Muscle of leg (tissue), 3 donors: ENCODE measurements at regions not wholly inside any gene's neighbourhood (a gene's known extent, or its start where the extent isn't known, plus 50 kb on each side); places are given as distances from the start of the nearest gene placed in this dataset.

Experiments
- DNase-seq: peaks from one replicate; pipeline ENCODE4 v3.0.0; 2013
- H3K27ac ChIP-seq: one replicate; pipeline ENCODE4 v1.5.1; 2013; ENCODE audit warnings: mild to moderate bottlenecking, low read length, control low read depth
- H3K27me3 ChIP-seq: one replicate; pipeline ENCODE4 v1.6.1; 2013; ENCODE audit warnings: low read length; ENCODE audit not compliant: control insufficient read depth, insufficient read depth
- H3K36me3 ChIP-seq: one replicate; pipeline ENCODE4 v1.6.1; 2013; ENCODE audit warnings: low read length; ENCODE audit not compliant: control insufficient read depth, insufficient read depth
- H3K4me1 ChIP-seq: one replicate; pipeline ENCODE4 v1.6.1; 2013; ENCODE audit warnings: low read length; ENCODE audit not compliant: control insufficient read depth, insufficient read depth
- H3K4me3 ChIP-seq: one replicate; pipeline ENCODE4 v1.5.1; 2013; ENCODE audit warnings: low read length, control low read depth
- H3K9me3 ChIP-seq: replicated peaks from 2 replicates; pipeline ENCODE4 v1.6.1; 2013; ENCODE audit warnings: low read depth, low read length; ENCODE audit not compliant: control insufficient read depth
- WGBS: methylation state at CpG from one replicate; pipeline ENCODE4 v1.1.5; 2013; ENCODE audit warnings: missing lambda C conversion rate; ENCODE audit not compliant: insufficient coverage; 5-methylcytosine and 5-hydroxymethylcytosine counted together

GRCh38 chr6:40054602-40055001, 120.3 kb upstream of the MOCS1 start:
- Histone ChIP-seq H3K36me3 (no peaks in the 10 kb centered on the region), H3K4me1 (no peaks in the 10 kb centered on the region), H3K27ac (no peak overlapping the region), H3K4me3 (no peak overlapping the region), H3K27me3 (peaks cover 2% of the 10 kb centered on the region), H3K9me3 (no peaks in the 10 kb centered on the region)
- no peak for DNase-seq

GRCh38 chr6:40054186-40054585, 119.9 kb upstream of the MOCS1 start:
- H3K36me3 ChIP-seq: no peaks in the 10 kb centered on the region
- H3K27me3 ChIP-seq: peaks cover 2% of the 10 kb centered on the region
- DNase-seq: no peak
- WGBS: 94% methylated on average over 2 of the region's 2 CpGs
- no peak overlapping the region for H3K4me3 ChIP-seq
- H3K27ac ChIP-seq: no peak overlapping the region
- H3K4me1 ChIP-seq: no peaks in the 10 kb centered on the region
- no peaks in the 10 kb centered on the region for H3K9me3 ChIP-seq

GRCh38 chr6:40049128-40049527, 114.9 kb upstream of the MOCS1 start:
- no peak overlapping the region for H3K27ac ChIP-seq
- 91% methylated on average over 1 of the region's 4 CpGs for WGBS
- no peak overlapping the region for H3K4me3 ChIP-seq
- H3K4me1 ChIP-seq: no peaks in the 10 kb centered on the region
- no peak for DNase-seq
- peaks cover 2% of the 10 kb centered on the region for H3K27me3 ChIP-seq
- H3K36me3 ChIP-seq: no peaks in the 10 kb centered on the region
- H3K9me3 ChIP-seq: no peaks in the 10 kb centered on the region

GRCh38 chr6:40044196-40044595, 109.9 kb upstream of the MOCS1 start:
- Histone ChIP-seq H3K27me3 (no peaks in the 10 kb centered on the region), H3K36me3 (no peaks in the 10 kb centered on the region), H3K9me3 (peaks cover 2% of the 10 kb centered on the region), H3K27ac (no peak overlapping the region), H3K4me3 (no peak overlapping the region), H3K4me1 (no peaks in the 10 kb centered on the region)
- WGBS: no CpG with 5 or more reads among the region's 1 CpG
- DNase-seq: no peak

GRCh38 chr6:40042232-40042631, 108.0 kb upstream of the MOCS1 start:
- H3K27me3 ChIP-seq: no peaks in the 10 kb centered on the region
- no peak overlapping the region for H3K4me3 ChIP-seq
- no peak overlapping the region for H3K27ac ChIP-seq
- no peak for DNase-seq
- H3K36me3 ChIP-seq: no peaks in the 10 kb centered on the region
- H3K9me3 ChIP-seq: peaks cover 2% of the 10 kb centered on the region
- H3K4me1 ChIP-seq: no peaks in the 10 kb centered on the region

GRCh38 chr6:40039042-40039441, 104.8 kb upstream of the MOCS1 start:
- WGBS: 56% methylated on average over 1 of the region's 3 CpGs
- Histone ChIP-seq H3K27ac (no peak overlapping the region), H3K36me3 (no peaks in the 10 kb centered on the region), H3K9me3 (peaks cover 2% of the 10 kb centered on the region), H3K27me3 (no peaks in the 10 kb centered on the region), H3K4me3 (no peak overlapping the region), H3K4me1 (no peaks in the 10 kb centered on the region)
- no peak for DNase-seq

- no peaks in the 10 kb centered on the region for H3K27me3 ChIP-seq
- DNase-seq: no peak
- H3K4me3 ChIP-seq: no peak overlapping the region
- H3K4me1 ChIP-seq: no peaks in the 10 kb centered on the region
- H3K9me3 ChIP-seq: peaks cover 2% of the 10 kb centered on the region
- H3K36me3 ChIP-seq: no peaks in the 10 kb centered on the region
- H3K27ac ChIP-seq: no peak overlapping the region
Measured at GRCh38 chr6:40038626-40039025, 104.4 kb upstream of the MOCS1 start.

- H3K36me3 ChIP-seq: no peaks in the 10 kb centered on the region
- no peaks in the 10 kb centered on the region for H3K27me3 ChIP-seq
- H3K27ac ChIP-seq: no peak overlapping the region
- H3K4me3 ChIP-seq: no peak overlapping the region
- peaks cover 2% of the 10 kb centered on the region for H3K9me3 ChIP-seq
- H3K4me1 ChIP-seq: no peaks in the 10 kb centered on the region
- DNase-seq: no peak
Measured at GRCh38 chr6:40037271-40037670, 103.0 kb upstream of the MOCS1 start.

GRCh38 chr6:40036186-40036585, 101.9 kb upstream of the MOCS1 start:
- no CpG with 5 or more reads among the region's 2 CpGs for WGBS
- H3K36me3 ChIP-seq: no peaks in the 10 kb centered on the region
- H3K27ac ChIP-seq: no peak overlapping the region
- no peaks in the 10 kb centered on the region for H3K4me1 ChIP-seq
- no peak overlapping the region for H3K4me3 ChIP-seq
- H3K27me3 ChIP-seq: no peaks in the 10 kb centered on the region
- no peak for DNase-seq
- H3K9me3 ChIP-seq: no peaks in the 10 kb centered on the region

GRCh38 chr6:40028449-40028848, 94.2 kb upstream of the MOCS1 start:
- no peaks in the 10 kb centered on the region for H3K27me3 ChIP-seq
- no peak overlapping the region for H3K4me3 ChIP-seq
- no peak for DNase-seq
- no peaks in the 10 kb centered on the region for H3K36me3 ChIP-seq
- H3K27ac ChIP-seq: no peak overlapping the region
- H3K9me3 ChIP-seq: no peaks in the 10 kb centered on the region
- H3K4me1 ChIP-seq: no peaks in the 10 kb centered on the region
- WGBS: no CpG with 5 or more reads among the region's 1 CpG

- H3K27ac ChIP-seq: no peak overlapping the region
- H3K4me1 ChIP-seq: no peaks in the 10 kb centered on the region
- H3K4me3 ChIP-seq: no peak overlapping the region
- 85% methylated on average over 6 of the region's 6 CpGs for WGBS
- H3K36me3 ChIP-seq: no peaks in the 10 kb centered on the region
- no peaks in the 10 kb centered on the region for H3K9me3 ChIP-seq
- peaks cover 4% of the 10 kb centered on the region for H3K27me3 ChIP-seq
- DNase-seq: no peak
Measured at GRCh38 chr6:40022867-40023266, 88.6 kb upstream of the MOCS1 start.
